NCI-H524 treated with DMSO at 0.1 percent for 48 hours (cell line): ENCODE measurements at regions not wholly inside any gene's neighbourhood (a gene's known extent, or its start where the extent isn't known, plus 50 kb on each side); places are given as distances from the start of the nearest gene placed in this dataset.

ENCODE experiments used
- DNase-seq: peaks from one replicate; lab custom pipeline; 2025; lab: John Stamatoyannopoulos, UW

DNA sequence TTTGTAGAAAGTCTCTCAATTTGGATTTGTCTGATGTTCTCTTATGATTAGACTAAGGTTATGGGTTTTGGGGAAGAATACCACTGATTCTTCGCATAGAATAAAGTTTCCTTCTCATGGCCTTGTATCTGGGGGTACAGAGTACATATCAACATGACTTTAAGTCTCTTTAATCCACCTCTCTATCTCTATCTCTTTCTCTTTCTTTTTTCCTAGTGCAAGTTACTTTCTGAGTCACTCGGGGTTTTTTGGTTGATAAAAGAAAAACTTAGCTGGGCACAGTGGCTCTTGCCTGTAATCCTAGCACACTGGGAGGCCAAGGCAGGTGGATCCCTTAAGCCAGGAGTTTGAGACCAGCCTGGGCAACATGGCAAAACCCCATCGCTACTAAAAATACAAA is 100.1 kb upstream of the MAP4K3 start:
- DNase-seq = no peak

DNA sequence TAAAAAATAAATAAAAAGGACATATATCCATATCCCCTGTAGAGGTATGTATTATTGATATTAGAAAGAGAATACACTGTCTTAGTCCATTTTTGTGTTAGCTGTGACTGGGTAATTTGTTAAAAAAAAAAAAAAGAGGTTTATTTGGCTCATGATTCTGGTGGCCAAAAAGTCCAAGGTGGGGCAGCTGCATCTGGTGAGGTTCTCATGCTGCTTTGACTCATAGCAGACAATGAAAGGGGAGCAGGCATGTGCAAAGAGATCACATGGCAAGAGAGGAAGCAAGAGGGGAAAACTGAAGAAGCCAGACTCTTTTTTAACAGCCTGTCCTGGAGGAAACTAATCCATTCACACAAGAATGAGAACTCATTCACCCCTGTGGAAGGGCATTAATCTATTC is 101.6 kb upstream of the MAP4K3 start:
- no peak for DNase-seq

DNA sequence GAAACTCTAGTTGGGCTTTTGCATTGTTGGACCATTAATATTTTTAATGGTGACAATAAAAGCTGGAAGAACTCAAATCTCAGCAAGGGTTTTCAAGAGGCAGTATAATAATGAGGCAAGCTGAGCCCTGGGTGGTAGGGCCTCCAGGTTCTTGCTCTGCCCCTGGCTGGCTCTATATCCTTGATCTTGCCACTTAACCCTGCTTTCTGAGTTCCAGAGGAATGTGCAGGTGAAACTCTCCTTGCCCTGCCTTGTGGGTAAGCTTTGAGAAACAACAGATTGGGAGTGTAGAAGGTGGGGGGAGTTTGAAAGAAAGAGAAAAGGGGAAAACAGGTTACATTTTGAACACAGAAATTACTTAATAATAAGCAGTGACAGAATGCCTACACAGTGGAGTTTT is 103.3 kb upstream of the MAP4K3 start:
- DNase-seq = no peak

GRCh38 chr2:39541011-39541930 is 104.2 kb upstream of the MAP4K3 start:
- no peak for DNase-seq

DNA sequence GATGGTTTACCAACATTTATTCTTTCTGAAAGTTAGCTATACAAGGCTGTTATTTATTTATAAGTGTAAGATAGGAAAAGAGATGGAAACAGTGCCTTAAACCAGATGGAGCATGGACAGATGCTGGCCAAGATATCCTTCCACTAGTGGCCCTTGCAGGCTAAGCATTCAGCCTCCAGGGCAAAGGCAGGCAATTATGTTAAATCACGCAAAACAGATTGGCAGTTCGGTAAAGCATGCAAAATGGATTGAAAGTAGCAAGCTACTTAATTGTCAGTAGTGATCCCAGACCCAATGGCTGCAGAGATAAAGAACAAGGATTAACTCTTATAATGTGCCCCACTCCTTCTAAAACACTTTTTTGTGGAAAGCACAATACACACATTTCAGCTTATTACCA is 105.4 kb upstream of the MAP4K3 start:
- DNase-seq = peak; percentile 32

DNA sequence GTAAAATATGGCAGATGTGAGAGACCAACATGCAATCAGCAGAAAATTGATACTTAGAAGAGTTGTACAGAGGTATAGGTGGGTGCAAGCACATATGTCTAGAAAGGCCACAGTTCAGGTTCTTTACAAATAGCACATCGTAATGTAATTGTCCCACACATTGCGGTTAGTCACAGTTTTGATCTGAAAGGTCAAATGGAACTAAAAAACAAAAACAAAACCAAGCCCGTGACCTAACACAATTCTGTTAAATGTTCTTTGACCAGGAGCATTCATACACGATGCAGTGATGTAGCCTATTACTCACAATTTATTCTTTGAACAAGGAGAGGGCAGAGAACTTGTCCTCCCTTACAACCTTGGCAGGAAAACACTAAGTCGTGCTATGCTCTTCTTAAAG is 108.9 kb upstream of the MAP4K3 start:
- no peak for DNase-seq

- DNase-seq = no peak
Measured at GRCh38 chr2:39546409-39546808, 109.3 kb upstream of the MAP4K3 start.

DNA sequence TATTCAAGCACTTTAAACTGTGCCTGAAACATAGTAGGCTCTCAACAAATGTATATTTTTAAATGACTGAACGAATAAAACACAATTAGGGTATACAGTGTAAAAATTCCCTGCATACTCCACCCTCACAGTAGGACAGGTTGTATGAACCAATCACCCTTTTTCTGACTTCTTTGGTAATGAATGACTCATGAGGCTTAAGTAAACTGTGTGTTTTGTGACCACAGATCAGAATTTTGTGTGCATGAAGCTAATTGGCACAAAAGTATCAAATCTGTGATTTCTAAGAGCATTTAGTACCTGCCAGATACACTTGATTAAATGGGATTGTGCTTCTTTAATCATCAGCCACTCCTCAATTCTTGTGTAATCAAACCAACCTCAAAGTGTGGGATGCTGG is 109.9 kb upstream of the MAP4K3 start:
- no peak for DNase-seq

DNA sequence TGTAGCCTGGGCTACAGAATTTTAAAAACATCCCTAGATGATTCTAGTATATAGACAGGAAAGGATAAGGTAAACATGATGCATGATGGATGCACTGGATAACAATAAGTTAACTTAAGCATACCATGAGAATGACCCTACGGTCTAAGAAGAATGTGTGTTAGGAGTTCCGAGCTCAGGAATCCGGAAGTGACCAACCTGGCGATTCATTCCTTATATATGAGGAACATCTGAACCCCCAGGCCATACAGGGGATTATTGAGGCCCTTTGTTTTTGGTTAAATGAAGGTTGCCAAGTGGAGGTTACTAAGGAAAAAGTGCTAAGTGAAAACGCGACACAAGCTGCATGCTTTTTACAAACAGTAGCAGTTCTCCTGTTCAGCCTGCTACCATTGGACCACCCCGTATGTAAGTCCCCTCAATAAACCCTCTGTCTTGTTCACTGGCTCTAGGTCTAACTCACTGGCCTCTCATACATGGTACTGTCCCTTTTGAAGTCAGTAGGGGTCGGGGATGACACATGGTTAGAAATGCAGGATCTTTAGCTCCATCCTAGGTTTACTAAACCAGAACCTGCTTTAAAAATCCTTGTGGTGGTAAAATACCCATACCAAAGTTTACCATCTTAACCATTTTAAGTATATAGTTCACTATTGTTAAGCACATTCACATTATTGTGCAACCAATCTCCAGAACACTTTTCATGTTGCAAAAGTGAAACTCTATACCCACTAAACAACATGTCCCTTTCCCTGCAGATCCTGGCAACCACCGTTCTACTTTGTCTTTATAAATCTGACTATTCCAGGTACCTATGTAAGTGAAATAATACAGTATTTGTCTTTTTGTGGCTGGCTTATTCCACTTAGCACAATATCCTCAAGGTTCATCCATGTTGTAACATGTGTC is 111.0 kb upstream of the MAP4K3 start:
- no peak for DNase-seq

DNA sequence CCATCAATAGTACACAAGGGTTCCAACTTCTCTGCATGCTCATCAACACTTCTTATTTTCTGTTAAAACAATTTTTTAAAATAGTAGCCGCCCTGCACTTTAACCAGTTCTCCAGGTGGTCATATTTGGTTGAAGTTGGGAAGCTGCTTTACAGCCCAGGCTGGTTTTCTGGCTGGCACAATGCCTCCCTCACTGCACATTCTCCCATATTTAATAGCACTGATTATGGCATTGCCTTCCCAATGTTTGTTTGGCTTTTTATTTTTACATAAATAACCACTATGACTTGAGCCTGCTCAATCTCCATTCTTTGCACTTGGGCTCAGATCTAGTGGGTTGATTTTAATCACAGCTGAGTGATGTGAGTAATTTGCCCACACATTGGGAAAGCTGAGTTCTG is 111.9 kb upstream of the MAP4K3 start:
- no peak for DNase-seq

DNA sequence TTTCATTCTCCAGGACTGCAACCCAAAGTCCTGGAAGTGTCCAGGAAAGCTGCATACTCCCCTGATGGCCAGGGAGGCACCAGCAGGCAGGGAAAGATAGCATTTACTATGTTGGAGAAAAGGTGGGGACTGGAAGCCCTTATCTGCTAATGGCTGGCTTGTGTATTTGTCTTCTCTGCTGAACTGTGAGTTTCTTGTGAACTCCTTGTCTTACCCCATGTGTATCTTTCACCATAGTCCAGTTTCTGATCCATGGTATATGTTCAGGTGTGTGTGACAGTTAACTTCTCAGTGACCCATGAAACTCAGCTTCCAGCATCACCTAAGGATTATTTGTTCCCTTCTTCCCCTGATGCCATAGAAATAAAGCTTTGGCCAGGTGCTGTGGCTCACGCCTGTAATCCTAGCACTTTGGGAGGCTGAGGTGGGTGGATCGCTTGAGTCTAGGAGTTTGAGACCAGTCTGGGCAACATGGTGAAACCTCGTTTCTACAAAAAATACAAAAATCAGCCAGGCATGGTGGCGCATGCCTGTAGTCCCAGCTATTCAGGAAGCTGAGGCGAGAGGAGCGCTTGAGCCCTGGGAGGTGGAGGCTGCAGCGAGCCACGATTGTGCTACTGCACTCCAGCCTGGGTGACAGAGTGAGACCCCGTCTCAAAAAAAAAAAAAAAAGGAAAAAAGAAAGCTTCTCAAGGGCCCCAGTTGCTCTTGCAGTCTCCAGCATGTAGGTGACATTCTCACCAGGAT is 112.8 kb upstream of the MAP4K3 start:
- DNase-seq = no peak

- no peak for DNase-seq
Measured at GRCh38 chr2:39550701-39551285, 113.7 kb upstream of the MAP4K3 start.

- no peak for DNase-seq
Measured at GRCh38 chr2:39558906-39559305, 106.8 kb upstream of the TMEM178A start.

DNA sequence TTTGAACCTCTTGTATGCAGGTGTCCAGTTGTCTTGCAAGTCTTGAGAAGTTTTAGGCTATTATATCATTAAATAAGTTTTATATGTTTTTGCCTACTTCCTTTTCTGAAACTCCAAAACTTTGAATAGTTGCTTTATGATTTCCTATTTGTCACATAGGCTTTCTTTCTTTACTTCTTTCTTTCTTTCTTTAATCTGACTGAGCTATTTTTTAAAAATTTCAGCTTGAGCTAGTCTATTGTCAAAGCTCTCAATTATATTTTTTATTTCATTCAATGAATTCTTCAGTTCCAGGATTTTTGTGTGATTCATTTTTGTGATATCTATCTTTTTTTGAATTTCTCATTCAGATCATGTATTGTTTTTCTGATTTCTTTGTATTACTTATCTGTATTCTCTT is 102.1 kb upstream of the TMEM178A start:
- no peak for DNase-seq

DNA sequence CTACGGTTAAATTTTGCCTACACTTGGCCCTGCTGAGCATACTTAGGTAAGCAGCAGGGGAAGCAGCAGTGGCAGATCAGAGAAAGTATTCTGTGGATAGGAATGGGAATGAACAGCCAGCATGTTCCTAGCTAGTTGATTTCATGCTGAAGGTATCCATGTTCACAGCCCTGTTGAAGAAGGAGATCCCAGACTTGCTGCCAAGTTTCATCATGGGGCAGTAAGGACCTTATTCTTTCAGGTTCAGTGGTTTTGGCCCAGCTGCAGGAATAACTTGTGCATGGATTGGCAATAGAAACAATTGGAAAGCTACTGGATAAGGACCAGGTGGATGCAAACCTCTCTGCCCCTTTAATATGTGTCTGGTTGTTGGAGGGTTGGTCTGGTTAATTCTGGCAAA is 98.2 kb upstream of the TMEM178A start:
- no peak for DNase-seq

DNA sequence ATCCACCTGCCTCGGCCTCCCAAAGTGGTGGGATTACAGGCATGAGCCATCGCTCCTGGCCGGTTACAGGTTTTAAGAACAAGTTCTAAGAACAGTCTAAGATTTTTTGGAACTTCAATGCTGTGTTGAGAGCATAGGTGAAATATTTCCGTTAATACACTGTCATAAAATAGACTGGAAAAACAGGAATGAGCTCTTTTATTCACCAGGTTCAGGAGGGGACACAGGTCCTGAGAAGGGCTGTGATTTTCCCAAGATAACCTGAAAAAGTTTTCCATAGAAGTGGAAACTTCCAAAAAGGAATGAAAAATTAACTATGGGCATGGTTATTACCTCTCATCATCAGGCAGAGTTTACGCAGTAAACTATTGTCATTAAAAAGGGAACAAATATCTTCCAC is 97.6 kb upstream of the TMEM178A start:
- no peak for DNase-seq

DNA sequence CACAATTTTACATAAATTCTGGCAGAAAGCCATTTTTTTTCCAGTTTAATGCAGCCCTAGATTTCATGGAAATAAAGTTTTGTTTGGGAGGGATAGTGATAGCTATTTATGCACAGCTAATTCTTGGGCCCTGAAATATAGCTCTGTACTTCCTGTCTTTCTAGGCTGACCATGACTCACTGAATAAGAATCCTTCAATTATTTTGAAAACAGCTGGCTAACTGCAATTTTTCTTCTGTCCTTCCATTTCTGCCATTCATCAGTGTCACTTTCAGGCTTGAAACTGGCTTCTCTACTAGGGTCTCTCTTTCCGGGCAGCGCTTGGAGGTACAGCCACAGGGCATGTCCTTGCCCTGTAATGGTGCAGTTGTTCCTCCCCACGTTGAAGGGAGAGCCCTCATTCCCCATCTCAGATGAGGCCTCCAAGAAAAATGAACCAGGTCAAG is 97.1 kb upstream of the TMEM178A start:
- no peak for DNase-seq

DNA sequence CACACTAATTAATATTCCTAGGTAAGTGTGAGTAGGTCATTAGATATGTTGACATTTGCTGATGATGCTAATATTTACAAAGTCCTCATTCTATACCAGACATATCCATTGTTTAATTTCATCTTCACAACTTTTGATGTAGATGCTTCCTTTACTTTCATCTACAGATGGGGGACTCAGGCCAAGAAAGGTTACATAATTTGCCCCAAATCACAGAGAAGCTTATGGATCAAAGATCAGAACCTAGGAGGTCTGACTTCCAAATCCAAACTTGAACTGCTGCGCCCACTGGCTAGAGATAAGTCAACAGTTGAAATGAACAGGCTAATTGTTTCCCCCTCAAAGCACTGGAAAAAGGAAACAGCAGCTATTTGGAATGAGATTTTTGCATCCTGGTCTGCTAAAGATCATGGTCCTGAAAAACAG is 95.6 kb upstream of the TMEM178A start:
- DNase-seq = no peak

GRCh38 chr2:39570614-39571013 is 95.1 kb upstream of the TMEM178A start:
- no peak for DNase-seq

DNA sequence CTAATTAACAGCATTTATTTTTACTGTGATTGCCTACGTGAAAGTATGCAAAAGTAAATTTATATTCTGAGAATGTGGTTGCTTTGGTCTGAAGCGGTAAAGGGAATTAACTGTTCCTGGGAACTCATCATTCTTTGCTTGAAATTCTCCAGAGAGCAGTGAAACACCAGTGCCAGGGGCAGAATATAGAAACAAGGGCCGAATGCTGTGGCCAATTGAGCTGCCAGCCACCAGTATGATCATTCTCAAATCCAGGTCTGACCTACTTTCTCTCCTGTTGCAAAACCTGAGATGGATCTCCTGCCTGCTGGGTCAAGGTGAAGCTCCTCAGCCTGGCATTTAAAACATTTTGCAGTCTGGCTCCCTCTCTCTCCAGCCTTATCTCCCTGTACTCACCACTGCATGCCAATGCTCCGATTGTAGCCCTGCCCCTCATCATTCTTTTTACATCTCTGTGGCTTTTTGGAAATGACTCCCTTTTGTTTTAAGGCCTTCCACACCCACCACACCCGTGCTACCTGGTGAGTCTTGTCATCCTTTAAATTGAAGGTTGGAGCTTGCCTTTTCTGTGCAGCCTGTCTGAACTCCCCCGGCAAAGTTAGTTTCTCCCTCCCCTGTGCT is 94.5 kb upstream of the TMEM178A start:
- no peak for DNase-seq

DNA sequence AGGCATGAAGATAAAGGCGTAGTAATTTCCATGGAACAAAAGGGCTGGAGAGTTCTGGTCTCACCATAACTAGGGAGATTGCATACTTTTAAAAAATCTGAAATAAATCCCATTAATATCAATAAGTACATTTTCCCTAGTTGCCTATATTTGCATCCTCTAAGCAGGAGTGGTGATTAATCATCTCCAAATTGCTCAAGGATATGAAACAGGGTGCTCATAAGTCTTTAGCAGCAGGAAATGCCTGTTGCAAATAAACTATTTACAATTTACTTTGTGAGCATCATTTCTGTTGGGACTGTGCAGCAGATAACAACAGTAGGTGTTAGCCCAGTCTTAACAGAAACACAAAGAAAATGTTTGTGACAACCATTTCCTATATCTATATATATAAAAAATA is 92.4 kb upstream of the TMEM178A start:
- DNase-seq = no peak
